ENCODE measurements at regions not wholly inside any gene's neighbourhood (a gene's known extent, or its start where the extent isn't known, plus 50 kb on each side); places are given as distances from the start of the nearest gene placed in this dataset.

- no peak for TF ChIP-seq POLR2A (IDR thresholded peaks at IDR 0.05; ENCODE audit: low read depth, low read length)
- no peak for TF ChIP-seq TAF1 (IDR thresholded peaks at IDR 0.05; ENCODE audit: low read depth, low read length)
- TF ChIP-seq SPI1 (IDR thresholded peaks at IDR 0.05; ENCODE audit: low read depth, low read length) = no peak
- TF ChIP-seq POLR2AphosphoS5 (IDR thresholded peaks at IDR 0.05; ENCODE audit: low read depth, low read length) = no peak
- no peak for TF ChIP-seq POU2F2 (IDR thresholded peaks at IDR 0.05; ENCODE audit: low read depth, low read length)
Measured at GRCh38 chr11:130980071-130980862, 64.0 kb upstream of the SNX19 start.

All from GM12891 (cell line).